ENCODE measurements at regions not wholly inside any gene's neighbourhood (a gene's known extent, or its start where the extent isn't known, plus 50 kb on each side); places are given as distances from the start of the nearest gene placed in this dataset.

- no peak for DNase-seq
Measured at GRCh38 chr13:110097013-110097412, 209.9 kb downstream of the COL4A1 start.

DNA sequence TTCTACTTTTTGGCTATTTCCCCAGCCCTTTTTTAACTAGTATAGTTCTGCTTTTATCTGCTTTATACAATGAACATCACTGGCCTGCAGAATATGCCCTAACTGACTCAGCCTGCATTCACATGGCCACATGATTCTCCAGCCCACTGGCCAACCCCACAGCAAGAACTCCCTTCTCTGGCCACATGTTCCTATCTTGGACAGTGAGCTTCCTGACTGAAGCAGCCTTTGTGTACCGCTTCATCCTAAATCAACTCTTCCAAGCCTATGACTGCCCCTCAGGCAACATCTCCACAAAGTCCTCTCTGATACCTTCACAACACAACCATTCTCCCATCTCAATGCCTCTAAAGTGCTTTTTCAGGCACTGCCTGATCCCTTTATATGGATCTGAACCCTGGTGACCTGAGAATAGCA lies 214.1 kb downstream of the COL4A1 start:
- DNase-seq, result no peak

DNA sequence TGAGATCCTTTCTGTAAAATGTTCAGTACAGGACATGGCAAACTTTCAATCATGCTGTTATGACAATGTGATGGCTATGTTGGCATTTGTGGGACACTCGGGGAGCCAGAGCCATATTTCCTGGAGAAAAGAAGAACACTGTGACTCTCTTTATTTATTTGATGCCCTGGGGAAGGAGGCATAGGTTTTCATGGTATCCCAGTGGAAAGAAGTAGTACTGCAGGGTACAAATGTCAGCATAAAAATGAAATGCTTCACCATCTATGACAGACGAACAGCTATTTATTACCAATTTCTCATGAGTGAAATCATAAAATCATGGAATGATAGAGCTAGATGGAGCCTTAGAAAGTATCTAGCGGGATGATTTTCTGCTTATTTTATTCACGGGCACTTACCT lies 217.1 kb downstream of the COL4A1 start:
- DNase-seq, result no peak

DNA sequence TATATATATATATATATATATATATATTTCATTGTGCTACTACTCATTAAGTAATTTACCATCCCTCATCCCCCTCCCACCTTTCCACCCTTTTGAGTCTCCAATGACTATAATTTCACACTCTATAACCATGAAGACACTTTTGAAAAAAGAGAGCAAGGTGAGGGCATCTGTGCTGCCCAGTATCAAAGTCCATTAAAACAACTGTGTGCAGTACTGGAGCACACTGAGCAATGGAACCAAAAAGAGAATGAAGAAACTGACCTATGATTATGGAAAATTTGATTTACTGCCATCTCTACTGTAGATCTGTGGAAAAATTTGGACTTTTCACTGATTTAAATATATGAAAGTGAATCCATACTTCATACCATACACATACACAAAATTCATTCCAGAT lies 217.9 kb downstream of the COL4A1 start:
- DNase-seq, result no peak

- no peak for DNase-seq
Measured at GRCh38 chr13:110073982-110074381, 233.0 kb downstream of the COL4A1 start.

- DNase-seq, result no peak
Measured at GRCh38 chr13:110070511-110071120, 236.3 kb downstream of the COL4A1 start.

DNA sequence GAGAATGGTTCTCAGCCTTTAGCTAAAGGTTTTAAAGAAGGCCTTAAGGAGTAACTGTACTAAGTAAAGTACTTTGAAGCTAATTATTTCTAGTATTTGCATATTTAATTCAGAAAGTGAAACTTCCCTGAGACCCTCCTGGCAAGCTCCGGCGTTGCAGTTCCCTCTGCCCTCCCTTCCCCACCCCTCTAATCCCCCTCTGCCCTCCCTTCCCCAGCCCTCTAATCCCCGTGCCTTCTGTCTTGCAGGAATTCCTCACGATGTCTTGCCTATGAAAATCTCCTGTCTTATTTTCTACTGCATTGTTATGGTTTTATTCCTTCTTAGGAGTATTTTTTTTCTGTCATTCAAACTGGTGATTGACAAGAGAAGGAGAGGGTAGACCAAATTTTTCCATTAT lies 236.9 kb downstream of the COL4A1 start:
- DNase-seq, result no peak

DNA sequence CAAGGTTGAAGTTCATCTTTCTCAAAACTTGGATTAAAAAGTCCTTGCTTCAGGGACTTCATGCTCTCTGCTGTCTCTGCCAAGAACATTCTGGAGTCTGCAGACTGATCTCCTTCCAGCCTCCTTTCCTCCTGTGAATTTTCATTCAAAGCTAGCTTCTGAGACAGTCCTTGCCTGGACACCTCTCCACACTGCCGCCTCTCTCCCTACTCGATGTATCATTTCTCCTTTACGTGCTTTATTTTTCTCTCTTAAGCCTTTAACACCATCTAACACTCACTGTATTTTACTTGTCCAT lies 238.8 kb downstream of the COL4A1 start:
- no peak for DNase-seq

- no peak for DNase-seq
Measured at GRCh38 chr13:110067355-110068175, 239.4 kb downstream of the COL4A1 start.

- no peak for DNase-seq
Measured at GRCh38 chr13:110065780-110066179, 241.2 kb downstream of the COL4A1 start.

DNA sequence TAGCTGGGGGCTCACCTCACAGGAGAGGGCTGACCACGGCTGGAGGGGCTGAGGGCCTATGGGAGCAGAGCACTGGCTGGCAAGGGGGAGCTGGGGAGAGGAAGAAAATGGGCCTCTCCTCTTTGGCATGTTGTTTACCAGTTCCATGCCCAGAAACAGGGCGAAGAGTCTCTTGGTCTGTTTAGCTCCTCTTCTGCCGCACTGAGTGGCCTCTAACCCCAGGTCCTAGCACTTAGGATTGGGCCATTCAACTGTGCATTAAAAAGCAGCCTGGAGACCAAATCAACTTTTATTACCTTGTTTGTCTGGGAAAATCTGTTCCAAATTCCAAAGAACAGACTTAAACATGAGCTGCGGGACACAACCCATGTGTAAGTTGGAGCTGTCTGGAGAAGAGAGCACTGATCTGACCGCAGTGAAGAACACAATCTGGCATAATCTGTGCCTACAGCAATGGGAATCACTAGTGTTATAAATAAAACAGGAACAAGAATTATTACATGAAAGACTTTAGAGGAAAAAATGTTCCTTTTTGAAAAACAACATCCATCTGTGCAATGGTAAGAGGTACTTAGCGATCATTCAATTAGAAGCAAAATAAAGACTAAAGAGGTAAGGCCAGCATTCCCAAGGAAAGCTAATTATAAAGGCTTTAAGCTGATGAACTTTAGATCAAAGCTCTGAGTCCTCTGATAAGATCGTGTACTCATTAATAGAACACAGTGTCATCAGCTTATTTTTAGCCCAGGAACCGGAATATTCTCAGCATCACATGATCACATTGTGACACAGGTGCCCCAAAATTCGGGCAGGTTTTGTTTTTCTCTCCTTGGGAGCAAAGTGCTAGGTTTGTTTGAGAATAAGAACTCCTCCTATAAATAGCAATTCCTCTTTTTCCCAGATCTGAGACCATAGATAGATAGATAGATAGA lies 243.2 kb downstream of the COL4A1 start:
- DNase-seq, result no peak

DNA sequence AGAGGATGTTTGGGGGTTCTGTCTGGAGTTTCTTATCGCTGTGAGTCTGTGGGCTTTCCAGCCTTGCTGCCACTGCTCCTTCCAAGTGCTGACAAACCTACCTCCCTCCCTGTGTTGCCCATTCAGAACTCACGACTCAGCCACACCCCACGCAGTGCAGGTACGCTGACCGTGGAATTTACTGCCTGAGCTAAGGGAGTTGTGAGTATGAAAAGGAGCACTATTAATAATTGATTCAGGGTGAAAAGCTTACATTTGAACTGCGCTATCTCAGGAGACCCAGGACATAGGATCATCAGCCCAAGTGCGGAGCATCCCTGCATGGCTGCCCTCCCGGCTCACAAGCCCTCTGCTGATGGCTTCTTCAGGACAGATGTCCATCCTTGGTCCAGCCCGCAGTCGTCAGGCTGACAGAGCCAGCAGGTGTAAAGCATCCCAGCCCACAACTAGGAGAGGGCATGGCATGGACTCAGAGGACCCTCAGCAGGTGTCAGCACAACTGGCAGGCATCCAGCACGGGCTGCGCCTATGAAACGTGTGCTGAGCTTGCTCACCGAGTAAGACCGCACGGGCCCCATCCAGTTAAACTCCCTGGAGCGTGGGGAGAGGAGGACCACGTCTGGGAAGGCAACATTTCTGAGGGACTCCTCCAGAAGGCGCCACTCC lies 244.0 kb downstream of the COL4A1 start:
- DNase-seq, result no peak

- no peak for DNase-seq
Measured at GRCh38 chr13:110062077-110062776, 244.7 kb downstream of the COL4A1 start.

GRCh38 chr13:110061270-110061669 lies 245.7 kb downstream of the COL4A1 start:
- no peak for DNase-seq

DNA sequence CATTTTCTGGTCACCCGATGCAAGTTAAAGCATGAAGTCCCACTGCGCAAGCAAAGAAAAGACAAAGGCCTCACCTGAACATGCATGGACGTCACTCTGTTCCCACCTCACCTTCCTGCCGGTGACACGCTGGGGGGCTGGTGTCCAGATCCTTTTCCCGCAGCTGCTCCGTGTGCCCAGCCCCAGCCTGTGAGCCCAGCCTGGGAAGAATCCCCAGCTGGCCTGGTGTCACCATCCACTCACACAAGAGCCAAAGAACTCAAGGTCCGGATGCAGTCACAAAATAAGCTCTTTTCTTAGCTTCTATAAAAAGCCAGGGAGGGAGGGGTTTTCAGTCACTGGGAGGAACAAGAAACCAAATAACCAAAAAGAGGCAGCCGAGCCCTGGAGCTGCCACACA lies 249.9 kb downstream of the COL4A1 start:
- no peak for DNase-seq

DNA sequence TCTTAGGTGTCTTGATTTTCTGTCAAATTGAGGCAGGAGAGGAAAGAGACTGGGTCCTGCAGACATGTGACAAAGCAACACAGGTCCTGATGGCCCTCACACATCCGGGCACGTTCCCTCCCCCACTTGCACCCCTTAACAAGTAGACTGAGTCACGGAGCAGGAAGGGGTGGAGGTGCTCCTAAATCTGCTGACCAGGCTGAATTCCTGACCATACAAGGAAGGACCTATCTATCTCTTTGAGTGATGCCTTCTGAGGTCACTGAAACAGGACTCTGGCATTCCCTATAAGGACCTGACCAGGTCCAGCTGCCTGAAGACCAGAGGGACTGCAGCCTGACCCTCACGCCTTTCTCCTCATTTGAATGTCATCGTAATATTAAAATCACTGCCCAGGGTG lies 250.3 kb downstream of the COL4A1 start:
- DNase-seq, result no peak

- no peak for DNase-seq
Measured at GRCh38 chr13:110055089-110055488, 251.9 kb downstream of the COL4A1 start.

GRCh38 chr13:110054041-110054440 lies 252.9 kb downstream of the COL4A1 start:
- DNase-seq, result no peak

- peak; percentile 57 for DNase-seq
Measured at GRCh38 chr13:110047496-110047895, 259.5 kb downstream of the COL4A1 start.

DNA sequence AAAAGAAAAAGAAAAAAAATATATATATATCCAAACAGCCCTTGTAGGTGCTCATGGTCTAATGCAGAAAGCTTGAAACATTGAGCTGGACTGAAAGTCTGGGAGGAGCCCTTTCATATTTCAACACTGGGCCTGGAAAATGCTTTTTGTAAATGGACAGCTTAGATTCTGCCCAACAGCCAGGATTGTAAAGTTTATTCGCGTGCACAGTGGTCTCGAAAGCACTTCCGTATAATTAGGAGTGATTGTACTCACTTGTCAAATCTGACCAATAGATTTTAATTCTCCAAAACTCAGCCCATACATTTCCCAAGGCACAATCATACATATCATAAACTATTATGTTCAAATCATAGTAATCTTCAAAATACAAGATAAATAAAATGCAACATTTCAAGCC lies 260.1 kb downstream of the COL4A1 start:
- DNase-seq, result no peak

DNA sequence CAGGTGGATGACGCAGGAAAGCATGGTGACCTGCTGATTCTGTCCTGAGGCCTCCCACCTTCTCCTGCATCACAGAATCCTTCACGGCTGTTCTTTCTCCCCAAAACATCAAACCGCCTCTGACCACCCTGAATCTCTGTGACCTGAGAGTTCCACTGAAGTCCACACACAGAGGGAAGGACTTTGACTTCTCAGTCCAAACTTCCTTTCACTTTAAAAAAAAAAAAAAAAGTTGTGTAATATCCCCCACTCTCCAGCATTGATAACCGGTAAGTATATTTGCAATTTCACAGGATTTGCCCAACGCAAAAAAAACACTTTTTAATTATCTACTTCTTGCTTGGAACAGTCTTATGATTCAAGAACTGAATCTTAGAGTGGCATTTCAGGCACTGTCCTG lies 259.5 kb upstream of the IRS2 start:
- DNase-seq, result no peak

GRCh38 chr13:110045202-110045601 lies 258.8 kb upstream of the IRS2 start:
- no peak for DNase-seq

All from femur (tissue), 1 donor.